HL-60 (cell line): ENCODE measurements at regions not wholly inside any gene's neighbourhood (a gene's known extent, or its start where the extent isn't known, plus 50 kb on each side); places are given as distances from the start of the nearest gene placed in this dataset.

Source experiments
- POLR2AphosphoS5 ChIP-seq: IDR thresholded peaks from 2 replicates; pipeline ENCODE4 v1.6.1; 2012; ENCODE audit warnings: low read depth
- TF ChIP-seq, protein P1 (sequence below): IDR thresholded peaks from 2 replicates; pipeline ENCODE4 v1.6.1; 2012; ENCODE audit warnings: low read depth; ENCODE audit not compliant: insufficient replicate concordance
- TF ChIP-seq, protein P2 (sequence below): IDR thresholded peaks from one replicate; pipeline ENCODE4 v1.5.1; 2011; ENCODE audit warnings: low read length, control low read depth, inconsistent platforms; ENCODE audit not compliant: insufficient read depth

DNA sequence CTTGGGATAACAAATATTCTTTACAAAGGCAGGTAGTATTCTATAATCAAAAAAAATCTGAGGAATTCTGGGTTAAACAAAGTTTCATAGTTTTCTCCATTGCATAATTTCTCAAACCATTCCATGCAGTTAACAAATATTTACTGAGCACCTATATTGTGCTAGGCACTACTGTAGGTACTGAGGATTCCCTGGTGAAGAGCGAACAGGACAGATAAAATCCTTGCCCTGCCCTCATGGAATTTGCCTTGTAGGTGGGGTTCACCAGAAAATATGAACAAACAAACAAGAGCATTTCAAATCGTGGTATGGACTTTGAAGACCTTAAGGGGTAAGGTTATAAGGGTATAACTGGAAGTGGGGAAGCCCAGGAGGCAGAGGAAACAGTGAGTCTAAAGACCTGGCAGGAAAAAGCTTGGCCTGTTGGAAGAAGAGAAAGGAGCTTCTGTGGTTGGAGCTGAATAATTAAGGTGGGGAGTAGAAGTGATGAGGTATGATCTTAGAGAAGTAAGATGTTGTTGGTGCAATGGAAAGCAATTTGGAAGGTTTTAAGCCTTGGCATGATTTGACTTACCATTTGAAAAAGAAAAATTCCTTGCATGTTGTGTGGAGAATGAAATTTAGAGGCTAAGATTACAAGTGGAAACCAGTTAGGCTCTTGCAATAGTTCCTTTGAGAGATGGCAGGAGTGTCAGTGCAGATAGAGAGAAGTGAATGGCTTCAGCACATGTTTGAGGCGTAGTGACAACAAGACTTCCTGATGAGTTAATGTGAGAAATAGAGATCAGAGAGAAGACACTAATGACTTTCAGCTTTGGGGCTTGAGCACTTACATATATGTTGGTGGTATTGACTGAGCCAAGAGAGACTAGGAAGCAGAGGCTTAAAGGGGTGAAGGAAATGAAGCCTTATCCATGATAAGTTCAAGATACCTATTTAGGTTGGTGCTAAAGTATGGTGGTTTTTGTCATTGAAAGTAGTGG is 55.7 kb upstream of the PICALM start:
- TF ChIP-seq, protein P1, sequence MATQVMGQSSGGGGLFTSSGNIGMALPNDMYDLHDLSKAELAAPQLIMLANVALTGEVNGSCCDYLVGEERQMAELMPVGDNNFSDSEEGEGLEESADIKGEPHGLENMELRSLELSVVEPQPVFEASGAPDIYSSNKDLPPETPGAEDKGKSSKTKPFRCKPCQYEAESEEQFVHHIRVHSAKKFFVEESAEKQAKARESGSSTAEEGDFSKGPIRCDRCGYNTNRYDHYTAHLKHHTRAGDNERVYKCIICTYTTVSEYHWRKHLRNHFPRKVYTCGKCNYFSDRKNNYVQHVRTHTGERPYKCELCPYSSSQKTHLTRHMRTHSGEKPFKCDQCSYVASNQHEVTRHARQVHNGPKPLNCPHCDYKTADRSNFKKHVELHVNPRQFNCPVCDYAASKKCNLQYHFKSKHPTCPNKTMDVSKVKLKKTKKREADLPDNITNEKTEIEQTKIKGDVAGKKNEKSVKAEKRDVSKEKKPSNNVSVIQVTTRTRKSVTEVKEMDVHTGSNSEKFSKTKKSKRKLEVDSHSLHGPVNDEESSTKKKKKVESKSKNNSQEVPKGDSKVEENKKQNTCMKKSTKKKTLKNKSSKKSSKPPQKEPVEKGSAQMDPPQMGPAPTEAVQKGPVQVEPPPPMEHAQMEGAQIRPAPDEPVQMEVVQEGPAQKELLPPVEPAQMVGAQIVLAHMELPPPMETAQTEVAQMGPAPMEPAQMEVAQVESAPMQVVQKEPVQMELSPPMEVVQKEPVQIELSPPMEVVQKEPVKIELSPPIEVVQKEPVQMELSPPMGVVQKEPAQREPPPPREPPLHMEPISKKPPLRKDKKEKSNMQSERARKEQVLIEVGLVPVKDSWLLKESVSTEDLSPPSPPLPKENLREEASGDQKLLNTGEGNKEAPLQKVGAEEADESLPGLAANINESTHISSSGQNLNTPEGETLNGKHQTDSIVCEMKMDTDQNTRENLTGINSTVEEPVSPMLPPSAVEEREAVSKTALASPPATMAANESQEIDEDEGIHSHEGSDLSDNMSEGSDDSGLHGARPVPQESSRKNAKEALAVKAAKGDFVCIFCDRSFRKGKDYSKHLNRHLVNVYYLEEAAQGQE, result no peak
- TF ChIP-seq, protein P2, sequence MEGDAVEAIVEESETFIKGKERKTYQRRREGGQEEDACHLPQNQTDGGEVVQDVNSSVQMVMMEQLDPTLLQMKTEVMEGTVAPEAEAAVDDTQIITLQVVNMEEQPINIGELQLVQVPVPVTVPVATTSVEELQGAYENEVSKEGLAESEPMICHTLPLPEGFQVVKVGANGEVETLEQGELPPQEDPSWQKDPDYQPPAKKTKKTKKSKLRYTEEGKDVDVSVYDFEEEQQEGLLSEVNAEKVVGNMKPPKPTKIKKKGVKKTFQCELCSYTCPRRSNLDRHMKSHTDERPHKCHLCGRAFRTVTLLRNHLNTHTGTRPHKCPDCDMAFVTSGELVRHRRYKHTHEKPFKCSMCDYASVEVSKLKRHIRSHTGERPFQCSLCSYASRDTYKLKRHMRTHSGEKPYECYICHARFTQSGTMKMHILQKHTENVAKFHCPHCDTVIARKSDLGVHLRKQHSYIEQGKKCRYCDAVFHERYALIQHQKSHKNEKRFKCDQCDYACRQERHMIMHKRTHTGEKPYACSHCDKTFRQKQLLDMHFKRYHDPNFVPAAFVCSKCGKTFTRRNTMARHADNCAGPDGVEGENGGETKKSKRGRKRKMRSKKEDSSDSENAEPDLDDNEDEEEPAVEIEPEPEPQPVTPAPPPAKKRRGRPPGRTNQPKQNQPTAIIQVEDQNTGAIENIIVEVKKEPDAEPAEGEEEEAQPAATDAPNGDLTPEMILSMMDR, result no peak
- no peak for TF ChIP-seq POLR2AphosphoS5
